Prostate gland (tissue), 2 donors: ENCODE measurements at regions not wholly inside any gene's neighbourhood (a gene's known extent, or its start where the extent isn't known, plus 50 kb on each side); places are given as distances from the start of the nearest gene placed in this dataset.

Experiments
- DNase-seq: peaks from one replicate; pipeline ENCODE4 v3.0.0-alpha.2; 2019; ENCODE audit warnings: low spot score
- H3K27ac ChIP-seq, 2 donors: fragments of 200-600 bp; sonication (generic); 2 replicates each; pipeline ENCODE4 v1.5.1; 2017 to 2019
- H3K27me3 ChIP-seq: fragments of 200-600 bp; sonication (generic); replicated peaks from 2 replicates; pipeline ENCODE4 v1.5.1; 2019; ENCODE audit not compliant: insufficient read depth
- H3K36me3 ChIP-seq, 2 donors: fragments of 200-600 bp; sonication (generic); 1 replicate in 1 of 2; 2 replicates in 1 of 2; pipeline versions ENCODE4 v1.5.1 to v1.8.1; 2017 to 2019
- H3K4me1 ChIP-seq: fragments of 200-600 bp; sonication (generic); replicated peaks from 2 replicates; pipeline ENCODE4 v1.5.1; 2019
- H3K4me3 ChIP-seq, 2 donors: fragments of 200-600 bp; sonication (generic); 2 replicates each; pipeline ENCODE4 v1.5.1; 2017 to 2019
- H3K9me3 ChIP-seq: fragments of 200-600 bp; sonication (generic); 2 replicates; pipeline ENCODE4 v1.5.1; 2017
- CTCF ChIP-seq, 4 experiments: fragments of 200-600 bp in 2 of 4; fragments of 450-650 bp in 2 of 4; sonication (generic) in 2 of 4; IDR thresholded peaks; 1 replicate in 3 of 4; 2 replicates in 1 of 4; pipeline ENCODE4 v1.5.1; 2016 to 2019; ENCODE audit warnings: antibody characterized with exemption in 4 of 4, mild to moderate bottlenecking in 2 of 4, moderate library complexity in 2 of 4
- POLR2A ChIP-seq: fragments of 450-650 bp; IDR thresholded peaks from one replicate; pipeline ENCODE4 v1.6.1; 2016; ENCODE audit warnings: antibody characterized with exemption, mild to moderate bottlenecking
- POLR2AphosphoS5 ChIP-seq: sonication (generic); formaldehyde crosslinking; IDR thresholded peaks from one replicate; pipeline ENCODE4 v1.6.1; 2017; ENCODE audit warnings: antibody characterized with exemption
- WGBS: methylation state at CpG from one replicate; pipeline ENCODE4 v1.1.5; 2018; 5-methylcytosine and 5-hydroxymethylcytosine counted together
- intact Hi-C: fragments of 100-400 bp; cut with DNase I; formaldehyde crosslinking; loops from one replicate; pipeline ENCODE4 v1.14.2; 2022

GRCh38 chr12:45601390-45601789, 128.1 kb upstream of the ARID2 start:
- TF ChIP-seq CTCF (IDR thresholded peaks at IDR 0.05) (no peak), POLR2A (no peak), POLR2AphosphoS5 (no peak)
- H3K27me3 ChIP-seq: no peaks in the 10 kb centered on the region
- no peak for DNase-seq
- no peaks in the 10 kb centered on the region for H3K9me3 ChIP-seq
- WGBS: 28% methylated on average over 2 of the region's 2 CpGs
- intact Hi-C loops: no loop called here
- H3K36me3 ChIP-seq: no peaks in the 10 kb centered on the region
- H3K27ac ChIP-seq: no peak overlapping the region
- no peak overlapping the region for H3K4me3 ChIP-seq
- H3K4me1 ChIP-seq: no peaks in the 10 kb centered on the region

GRCh38 chr12:45601888-45602287, 127.6 kb upstream of the ARID2 start:
- TF ChIP-seq POLR2A (no peak), POLR2AphosphoS5 (no peak), CTCF (IDR thresholded peaks at IDR 0.05) (no peak)
- DNase-seq: no peak
- H3K4me1 ChIP-seq: no peaks in the 10 kb centered on the region
- no peak overlapping the region for H3K4me3 ChIP-seq
- no peaks in the 10 kb centered on the region for H3K36me3 ChIP-seq
- 12% methylated on average over 4 of the region's 4 CpGs for WGBS
- no peaks in the 10 kb centered on the region for H3K9me3 ChIP-seq
- no peaks in the 10 kb centered on the region for H3K27me3 ChIP-seq
- intact Hi-C loops: no loop called here
- no peak overlapping the region for H3K27ac ChIP-seq

GRCh38 chr12:45605624-45606023, 123.9 kb upstream of the ARID2 start:
- no peaks in the 10 kb centered on the region for H3K36me3 ChIP-seq
- H3K27me3 ChIP-seq: no peaks in the 10 kb centered on the region
- H3K4me3 ChIP-seq: no peak overlapping the region
- no peaks in the 10 kb centered on the region for H3K4me1 ChIP-seq
- intact Hi-C loops: no loop called here
- no peak for DNase-seq
- WGBS: 85% methylated on average over 1 of the region's 1 CpG
- no peak overlapping the region for H3K27ac ChIP-seq
- no peak for TF ChIP-seq POLR2AphosphoS5
- no peak for TF ChIP-seq POLR2A
- no peak for TF ChIP-seq CTCF (IDR thresholded peaks at IDR 0.05)
- no peaks in the 10 kb centered on the region for H3K9me3 ChIP-seq

- H3K36me3 ChIP-seq: no peaks in the 10 kb centered on the region
- no peak for DNase-seq
- no peak overlapping the region for H3K4me3 ChIP-seq
- H3K4me1 ChIP-seq: no peaks in the 10 kb centered on the region
- intact Hi-C loops: no loop called here
- WGBS: 17% methylated on average over 20 of the region's 20 CpGs
- no peaks in the 10 kb centered on the region for H3K9me3 ChIP-seq
- TF ChIP-seq POLR2A (no peak), POLR2AphosphoS5 (no peak), CTCF (IDR thresholded peaks at IDR 0.05) (no peak)
- no peak overlapping the region for H3K27ac ChIP-seq
- H3K27me3 ChIP-seq: no peaks in the 10 kb centered on the region
Observed at GRCh38 chr12:45611061-45611460, 118.4 kb upstream of the ARID2 start.

- Histone ChIP-seq H3K27ac (no peak overlapping the region), H3K4me1 (no peaks in the 10 kb centered on the region), H3K36me3 (no peaks in the 10 kb centered on the region), H3K27me3 (no peaks in the 10 kb centered on the region), H3K9me3 (no peaks in the 10 kb centered on the region), H3K4me3 (no peak overlapping the region)
- DNase-seq: no peak
- no peak for TF ChIP-seq POLR2AphosphoS5
- no peak for TF ChIP-seq POLR2A
- TF ChIP-seq CTCF (IDR thresholded peaks at IDR 0.05): no peak
- intact Hi-C loops: no loop called here
- WGBS: 76% methylated on average over 5 of the region's 5 CpGs
Observed at GRCh38 chr12:45611495-45611894, 118.0 kb upstream of the ARID2 start.
